ENCODE measurements at regions not wholly inside any gene's neighbourhood (a gene's known extent, or its start where the extent isn't known, plus 50 kb on each side); places are given as distances from the start of the nearest gene placed in this dataset.

DNA sequence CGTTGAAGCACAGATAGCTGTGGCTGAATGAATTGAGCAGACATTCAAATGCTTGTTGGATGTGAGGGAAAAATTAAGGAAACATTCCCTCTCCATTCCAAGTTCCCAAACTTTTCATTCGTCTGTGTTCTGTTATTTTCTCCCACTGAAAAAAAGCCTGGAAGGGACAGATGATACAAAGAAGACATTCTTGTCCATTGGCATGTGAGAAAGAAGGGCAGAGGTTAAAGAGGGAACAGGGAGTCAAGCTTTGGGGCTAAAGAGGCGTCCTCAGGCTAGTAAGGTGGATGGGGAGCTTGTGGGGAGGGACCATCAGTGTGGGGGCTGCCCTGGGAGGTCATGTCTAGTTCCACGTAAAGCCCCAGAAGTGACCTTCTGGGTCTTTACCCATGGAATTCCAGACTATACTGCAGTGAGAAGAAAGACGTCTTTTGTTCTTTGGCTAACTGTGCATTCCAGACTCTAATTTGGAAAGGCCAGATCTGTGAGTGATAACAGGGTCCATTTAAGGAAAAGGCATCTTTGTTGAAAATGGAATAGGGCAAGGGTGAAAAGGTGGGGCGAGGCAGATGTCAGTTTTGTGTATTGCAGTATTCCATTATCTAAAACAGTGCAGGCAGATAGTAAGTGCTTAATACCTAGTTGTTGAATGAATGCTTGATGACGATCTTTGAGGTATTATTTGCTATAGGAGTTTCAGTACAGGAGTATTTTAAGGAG, 117.5 kb downstream of the SOX4 start:
- WGBS, 2 experiments (ENCODE audit: low coverage in 1 of 2, low lambda C conversion rate in 2 of 2, missing lambda C conversion rate in 2 of 2): 65 to 73% methylated on average over 7 of the region's 7 CpGs
- Histone ChIP-seq H3K9me3 (ENCODE audit: low read depth) (no peaks in the 10 kb centered on the region), H2AFZ (no peak overlapping the region), H3K4me1 (ENCODE audit: insufficient read depth) (no peaks in the 10 kb centered on the region), H3K9me2 (ENCODE audit: insufficient read depth) (no peaks in the 10 kb centered on the region), H3K27ac (no peak overlapping the region), H3K4me3 (no peak overlapping the region), H3K4me2 (ENCODE audit: unreplicated experiment) (no peak overlapping the region), H3K79me2 (ENCODE audit: insufficient read depth) (no peaks in the 10 kb centered on the region), H3K36me3 (ENCODE audit: low read depth) (no peaks in the 10 kb centered on the region), H3K9ac (no peak overlapping the region), H3F3A (ENCODE audit: insufficient read depth) (no peaks in the 10 kb centered on the region), H4K20me1 (ENCODE audit: insufficient read depth) (no peaks in the 10 kb centered on the region), H3K27me3 (replicated peaks; ENCODE audit: insufficient read depth) (0 out of 2 replicates have a peak, but pooled peaks cover 6% of the 10 kb centered on the region)
- no peak for DNase-seq
- in situ Hi-C loops (cut with MboI): no loop called here
- no peak for TF ChIP-seq EZH2phosphoT487 (IDR thresholded peaks at IDR 0.05; ENCODE audit: insufficient read depth, low read depth)
- TF ChIP-seq EZH2 (IDR thresholded peaks at IDR 0.05; ENCODE audit: insufficient read depth, poor library complexity, severe bottlenecking): no peak

DNA sequence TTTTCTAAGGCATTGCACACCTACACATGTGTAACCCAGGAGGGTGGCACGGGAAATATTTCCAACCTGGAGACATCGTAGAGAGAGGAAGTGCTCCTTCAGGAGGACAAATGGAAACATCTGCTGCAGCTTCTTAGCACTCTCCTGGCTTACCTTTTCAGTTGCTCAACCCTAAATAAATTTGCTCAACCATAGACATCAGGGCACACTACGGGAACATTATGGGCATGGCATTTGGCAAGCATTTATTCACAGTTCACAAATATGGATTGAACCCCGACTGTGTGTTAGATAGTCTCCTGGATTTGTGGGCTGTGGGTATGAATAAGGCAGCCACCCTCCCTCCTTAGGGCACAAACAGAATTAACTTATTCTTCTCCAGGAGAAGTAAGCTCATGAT, 118.7 kb downstream of the SOX4 start:
- H3K36me3 ChIP-seq (ENCODE audit: low read depth): no peaks in the 10 kb centered on the region
- whole genome bisulfite sequencing, 2 experiments (ENCODE audit: low coverage in 1 of 2, low lambda C conversion rate in 2 of 2, missing lambda C conversion rate in 2 of 2): 66 to 67% methylated on average over 4 of the region's 4 CpGs
- H3K4me1 ChIP-seq (ENCODE audit: insufficient read depth): no peaks in the 10 kb centered on the region
- no peak overlapping the region for H2AFZ ChIP-seq
- no peaks in the 10 kb centered on the region for H4K20me1 ChIP-seq (ENCODE audit: insufficient read depth)
- no peaks in the 10 kb centered on the region for H3K79me2 ChIP-seq (ENCODE audit: insufficient read depth)
- H3F3A ChIP-seq (ENCODE audit: insufficient read depth): no peaks in the 10 kb centered on the region
- H3K4me3 ChIP-seq: no peak overlapping the region
- no peak for DNase-seq
- H3K27me3 ChIP-seq (replicated peaks; ENCODE audit: insufficient read depth): 0 out of 2 replicates have a peak, but pooled peaks cover 6% of the 10 kb centered on the region
- in situ Hi-C loops (cut with MboI): no loop called here
- no peaks in the 10 kb centered on the region for H3K9me3 ChIP-seq (ENCODE audit: low read depth)
- H3K9me2 ChIP-seq (ENCODE audit: insufficient read depth): no peaks in the 10 kb centered on the region
- no peak overlapping the region for H3K27ac ChIP-seq
- no peak overlapping the region for H3K9ac ChIP-seq
- no peak overlapping the region for H3K4me2 ChIP-seq (ENCODE audit: unreplicated experiment)
- TF ChIP-seq EZH2phosphoT487 (IDR thresholded peaks at IDR 0.05; ENCODE audit: insufficient read depth, low read depth) (no peak), EZH2 (IDR thresholded peaks at IDR 0.05; ENCODE audit: insufficient read depth, poor library complexity, severe bottlenecking) (no peak)

DNA sequence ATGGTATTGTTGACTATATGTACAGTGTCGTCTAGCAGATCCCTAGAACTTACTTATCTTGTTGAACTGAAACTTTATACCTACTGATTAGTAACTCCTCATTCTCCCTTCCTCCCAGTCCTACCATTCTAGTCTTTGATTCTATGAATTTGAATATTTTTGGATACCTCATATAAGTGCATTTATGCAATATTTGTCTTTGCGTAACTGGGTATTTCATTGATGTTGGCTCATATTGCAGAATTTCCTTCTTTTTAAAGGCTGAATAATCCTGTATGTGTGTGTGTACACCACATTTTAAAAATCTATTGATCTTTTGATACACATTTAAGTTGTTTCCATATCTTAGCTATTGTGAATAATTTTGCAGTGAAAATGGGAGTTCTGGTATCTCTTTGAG, 119.9 kb downstream of the SOX4 start:
- H3K79me2 ChIP-seq (ENCODE audit: insufficient read depth): no peaks in the 10 kb centered on the region
- no peak overlapping the region for H3K4me2 ChIP-seq (ENCODE audit: unreplicated experiment)
- H4K20me1 ChIP-seq (ENCODE audit: insufficient read depth): no peaks in the 10 kb centered on the region
- in situ Hi-C loops (cut with MboI): no loop called here
- H3K9me2 ChIP-seq (ENCODE audit: insufficient read depth): no peaks in the 10 kb centered on the region
- no peaks in the 10 kb centered on the region for H3K4me1 ChIP-seq (ENCODE audit: insufficient read depth)
- no peaks in the 10 kb centered on the region for H3K36me3 ChIP-seq (ENCODE audit: low read depth)
- no peaks in the 10 kb centered on the region for H3K9me3 ChIP-seq (ENCODE audit: low read depth)
- DNase-seq: no peak
- no peak overlapping the region for H3K9ac ChIP-seq
- no peak overlapping the region for H2AFZ ChIP-seq
- H3K27ac ChIP-seq: no peak overlapping the region
- no peak overlapping the region for H3K4me3 ChIP-seq
- 94 to 98% methylated on average over 2 of the region's 2 CpGs for WGBS, 2 experiments (ENCODE audit: low coverage in 1 of 2, low lambda C conversion rate in 2 of 2, missing lambda C conversion rate in 2 of 2)
- no peaks in the 10 kb centered on the region for H3F3A ChIP-seq (ENCODE audit: insufficient read depth)
- TF ChIP-seq EZH2phosphoT487 (IDR thresholded peaks at IDR 0.05; ENCODE audit: insufficient read depth, low read depth) (no peak), EZH2 (IDR thresholded peaks at IDR 0.05; ENCODE audit: insufficient read depth, poor library complexity, severe bottlenecking) (no peak)
- 0 out of 2 replicates have a peak, but pooled peaks cover 6% of the 10 kb centered on the region for H3K27me3 ChIP-seq (replicated peaks; ENCODE audit: insufficient read depth)

DNA sequence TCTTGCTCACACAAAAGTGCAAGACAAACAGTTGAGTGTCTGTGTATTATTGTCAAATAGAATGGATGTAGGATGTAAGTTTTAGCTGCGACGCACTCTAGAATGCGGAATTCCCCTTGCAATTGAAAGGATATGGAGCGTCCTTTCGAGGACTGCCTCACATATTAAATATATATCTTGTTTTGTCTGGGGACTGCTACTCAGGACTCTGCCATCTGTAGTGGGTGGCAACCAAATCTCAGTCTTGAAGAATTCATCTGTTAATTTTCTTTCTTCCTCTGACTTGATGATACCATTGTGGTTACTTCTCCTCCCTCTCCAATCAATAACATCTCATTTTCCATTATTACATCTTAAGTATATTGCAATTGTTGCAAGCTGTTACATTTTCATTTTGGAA, 121.6 kb downstream of the SOX4 start:
- Histone ChIP-seq H3K27ac (no peak overlapping the region), H3K27me3 (replicated peaks; ENCODE audit: insufficient read depth) (0 out of 2 replicates have a peak, but pooled peaks cover 6% of the 10 kb centered on the region), H3K4me1 (ENCODE audit: insufficient read depth) (no peaks in the 10 kb centered on the region), H4K20me1 (ENCODE audit: insufficient read depth) (no peaks in the 10 kb centered on the region), H2AFZ (no peak overlapping the region), H3K36me3 (ENCODE audit: low read depth) (no peaks in the 10 kb centered on the region), H3K4me2 (ENCODE audit: unreplicated experiment) (no peak overlapping the region), H3K9ac (no peak overlapping the region), H3K9me3 (ENCODE audit: low read depth) (no peaks in the 10 kb centered on the region), H3K79me2 (ENCODE audit: insufficient read depth) (no peaks in the 10 kb centered on the region), H3K4me3 (no peak overlapping the region), H3F3A (ENCODE audit: insufficient read depth) (no peaks in the 10 kb centered on the region), H3K9me2 (ENCODE audit: insufficient read depth) (no peaks in the 10 kb centered on the region)
- in situ Hi-C loops (cut with MboI): no loop called here
- no peak for DNase-seq
- WGBS, 2 experiments (ENCODE audit: low coverage in 1 of 2, low lambda C conversion rate in 2 of 2, missing lambda C conversion rate in 2 of 2): 56 to 59% methylated on average over 5 of the region's 5 CpGs
- TF ChIP-seq EZH2phosphoT487 (IDR thresholded peaks at IDR 0.05; ENCODE audit: insufficient read depth, low read depth) (no peak), EZH2 (IDR thresholded peaks at IDR 0.05; ENCODE audit: insufficient read depth, poor library complexity, severe bottlenecking) (no peak)
